OCI-LY3 (cell line): ENCODE measurements at regions not wholly inside any gene's neighbourhood (a gene's known extent, or its start where the extent isn't known, plus 50 kb on each side); places are given as distances from the start of the nearest gene placed in this dataset.
"Not testable (repeated sequence)": the region's sequence is repeated elsewhere in the genome, so short reads cannot be mapped to it uniquely, and the experiment has no call there.

Source experiments
- H2AFZ ChIP-seq: fragments of 200-600, 300-600 bp; shearing (Covaris generic); 2 replicates; pipeline ENCODE4 v1.6.0; 2014; ENCODE audit warnings: antibody characterized with exemption, low read depth, low read length
- H3K27ac ChIP-seq: fragments of 200-600, 300-600 bp; sonication (generic); 2 replicates; pipeline ENCODE4 v1.5.1; 2014; ENCODE audit warnings: mild to moderate bottlenecking, low read length, moderate library complexity, mixed read lengths
- H3K27me3 ChIP-seq: fragments of 200-600, 300-600 bp; sonication (generic); 2 replicates; pipeline ENCODE4 v1.6.1; 2014; ENCODE audit warnings: low read depth, low read length, mixed read lengths
- H3K36me3 ChIP-seq: fragments of 200-600, 300-600 bp; sonication (generic); replicated peaks from 2 replicates; pipeline ENCODE3; 2014; ENCODE audit warnings: low read depth, low read length, mixed read lengths
- H3K4me1 ChIP-seq: fragments of 300-600, 200-600 bp; sonication (generic); 2 replicates; pipeline ENCODE4 v1.6.1; 2014; ENCODE audit warnings: low read length, mixed read lengths
- H3K4me2 ChIP-seq: fragments of 200-600, 300-600 bp; sonication (generic); 2 replicates; pipeline ENCODE4 v1.6.1; 2014; ENCODE audit warnings: low read length, mixed read lengths
- H3K4me3 ChIP-seq: fragments of 300-600, 200-600 bp; sonication (generic); 2 replicates; pipeline ENCODE4 v1.5.1; 2014; ENCODE audit warnings: antibody characterized with exemption, mild to moderate bottlenecking, low read length, moderate library complexity
- H3K79me2 ChIP-seq: fragments of 300-600, 200-600 bp; shearing (Covaris generic); 2 replicates; pipeline ENCODE4 v1.6.1; 2014; ENCODE audit warnings: mild to moderate bottlenecking, low read length, mixed read lengths
- H3K9ac ChIP-seq: fragments of 300-600, 200-600 bp; shearing (Covaris generic); 2 replicates; pipeline ENCODE4 v1.6.0; 2014; ENCODE audit warnings: mild to moderate bottlenecking, low read length, moderate library complexity
- H3K9me3 ChIP-seq: fragments of 200-600, 300-600 bp; shearing (Covaris generic); 2 replicates; pipeline ENCODE4 v1.6.1; 2014; ENCODE audit warnings: low read length, mixed read lengths; ENCODE audit not compliant: insufficient read depth
- H4K20me1 ChIP-seq: fragments of 200-600, 300-600 bp; sonication (generic); 2 replicates; pipeline ENCODE4 v1.6.1; 2016; ENCODE audit warnings: low read length, mixed read lengths; ENCODE audit not compliant: insufficient read depth
- CTCF ChIP-seq: fragments of 200-600, 300-600 bp; sonication (generic); IDR thresholded peaks from 2 replicates; pipeline ENCODE4 v1.5.1; 2014; ENCODE audit warnings: antibody characterized with exemption, low read length, low read depth
- EZH2phosphoT487 ChIP-seq: fragments of 200-600 bp; shearing (Covaris generic); IDR thresholded peaks from 2 replicates; pipeline ENCODE4 v1.6.1; 2018; ENCODE audit warnings: antibody characterized with exemption, mixed run types, low read depth

- H3K9ac ChIP-seq = no peak overlapping the region
- H3K27me3 ChIP-seq = no peaks in the 10 kb centered on the region
- H2AFZ ChIP-seq = no peak overlapping the region
- no peak overlapping the region for H3K4me3 ChIP-seq
- no peak for TF ChIP-seq EZH2phosphoT487
- no peak for TF ChIP-seq CTCF
- no peaks in the 10 kb centered on the region for H4K20me1 ChIP-seq
- H3K4me2 ChIP-seq = no peak overlapping the region
- H3K27ac ChIP-seq = no peak overlapping the region
- no peaks in the 10 kb centered on the region for H3K79me2 ChIP-seq
- no peaks in the 10 kb centered on the region for H3K9me3 ChIP-seq
- H3K36me3 ChIP-seq = no peaks in the 10 kb centered on the region
- H3K4me1 ChIP-seq = no peaks in the 10 kb centered on the region
These were observed 226.3 kb upstream of the ADGRL4 start for GRCh38 chr1:79232818-79233217.

- H3K36me3 ChIP-seq, H3K27ac ChIP-seq, H2AFZ ChIP-seq, H3K79me2 ChIP-seq, H3K4me3 ChIP-seq, H3K4me2 ChIP-seq, H3K9ac ChIP-seq, H3K27me3 ChIP-seq, H4K20me1 ChIP-seq, H3K9me3 ChIP-seq, H3K4me1 ChIP-seq: not testable (repeated sequence)
These were observed 224.2 kb upstream of the ADGRL4 start for GRCh38 chr1:79230751-79231150.

GRCh38 chr1:79226963-79227362, 220.4 kb upstream of the ADGRL4 start:
- H3K27ac ChIP-seq = no peak overlapping the region

GRCh38 chr1:79224537-79224936, 218.0 kb upstream of the ADGRL4 start:
- no peak overlapping the region for H3K4me3 ChIP-seq
- H3K9ac ChIP-seq = no peak overlapping the region
- no peaks in the 10 kb centered on the region for H3K4me1 ChIP-seq
- no peaks in the 10 kb centered on the region for H3K36me3 ChIP-seq
- no peak overlapping the region for H3K4me2 ChIP-seq
- no peaks in the 10 kb centered on the region for H3K9me3 ChIP-seq
- TF ChIP-seq EZH2phosphoT487 = no peak
- no peak for TF ChIP-seq CTCF
- H3K27me3 ChIP-seq = no peaks in the 10 kb centered on the region
- H2AFZ ChIP-seq = no peak overlapping the region
- H3K27ac ChIP-seq = no peak overlapping the region
- H4K20me1 ChIP-seq = no peaks in the 10 kb centered on the region
- H3K79me2 ChIP-seq = no peaks in the 10 kb centered on the region

More at GRCh38 chr1:79226963-79227362, 220.4 kb upstream of the ADGRL4 start:
- Histone ChIP-seq H3K4me3 (no peak overlapping the region), H3K36me3 (no peaks in the 10 kb centered on the region), H3K9ac (no peak overlapping the region), H4K20me1 (no peaks in the 10 kb centered on the region), H3K9me3 (no peaks in the 10 kb centered on the region), H2AFZ (no peak overlapping the region), H3K27me3 (no peaks in the 10 kb centered on the region), H3K4me1 (no peaks in the 10 kb centered on the region), H3K79me2 (no peaks in the 10 kb centered on the region), H3K4me2 (no peak overlapping the region)
- no peak for TF ChIP-seq EZH2phosphoT487
- TF ChIP-seq CTCF = no peak

GRCh38 chr1:79220509-79220908, 214.0 kb upstream of the ADGRL4 start:
- H3K4me1 ChIP-seq = peaks cover 3% of the 10 kb centered on the region
- H3K4me3 ChIP-seq = no peak overlapping the region
- H3K27ac ChIP-seq = no peak overlapping the region
- no peaks in the 10 kb centered on the region for H4K20me1 ChIP-seq
- no peak overlapping the region for H2AFZ ChIP-seq
- TF ChIP-seq CTCF (no peak), EZH2phosphoT487 (no peak)
- H3K9me3 ChIP-seq = no peaks in the 10 kb centered on the region
- H3K36me3 ChIP-seq = no peaks in the 10 kb centered on the region
- no peak overlapping the region for H3K9ac ChIP-seq
- no peak overlapping the region for H3K4me2 ChIP-seq
- no peaks in the 10 kb centered on the region for H3K79me2 ChIP-seq
- no peaks in the 10 kb centered on the region for H3K27me3 ChIP-seq
